ENCODE measurements at regions not wholly inside any gene's neighbourhood (a gene's known extent, or its start where the extent isn't known, plus 50 kb on each side); places are given as distances from the start of the nearest gene placed in this dataset.

DNA sequence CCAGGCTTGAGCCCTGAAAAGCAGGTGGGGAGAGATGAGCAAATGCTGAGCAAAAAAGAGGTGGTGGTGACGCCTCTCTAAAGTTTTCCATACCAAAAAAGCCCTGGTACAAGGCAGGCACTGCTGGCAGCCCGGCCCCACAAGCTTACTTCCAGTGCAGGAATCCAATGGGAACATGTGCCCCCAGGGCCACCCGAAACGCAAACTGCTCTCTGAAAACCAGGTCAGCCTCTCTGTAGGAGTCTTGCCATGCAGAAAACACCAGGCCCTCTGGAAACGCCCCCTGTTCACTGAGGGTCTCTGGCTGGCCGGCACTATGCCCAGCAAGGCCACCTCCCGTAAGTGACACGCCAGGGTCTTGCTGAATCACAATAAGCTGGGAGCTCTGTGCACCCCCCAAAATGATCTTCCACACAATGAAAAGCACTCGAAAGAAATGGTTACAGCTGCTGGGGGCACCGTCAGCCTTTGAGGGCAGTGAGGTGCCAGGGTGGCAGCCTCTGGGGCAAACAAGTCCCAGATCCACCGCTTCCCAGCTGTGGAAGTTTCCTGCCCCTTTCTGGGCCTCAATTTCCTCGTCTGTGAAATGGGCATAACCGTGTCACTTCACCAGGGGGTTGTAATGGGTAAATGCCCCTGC is 170.5 kb downstream of the TOMM20 start (continued):
- TF ChIP-seq, protein P1, sequence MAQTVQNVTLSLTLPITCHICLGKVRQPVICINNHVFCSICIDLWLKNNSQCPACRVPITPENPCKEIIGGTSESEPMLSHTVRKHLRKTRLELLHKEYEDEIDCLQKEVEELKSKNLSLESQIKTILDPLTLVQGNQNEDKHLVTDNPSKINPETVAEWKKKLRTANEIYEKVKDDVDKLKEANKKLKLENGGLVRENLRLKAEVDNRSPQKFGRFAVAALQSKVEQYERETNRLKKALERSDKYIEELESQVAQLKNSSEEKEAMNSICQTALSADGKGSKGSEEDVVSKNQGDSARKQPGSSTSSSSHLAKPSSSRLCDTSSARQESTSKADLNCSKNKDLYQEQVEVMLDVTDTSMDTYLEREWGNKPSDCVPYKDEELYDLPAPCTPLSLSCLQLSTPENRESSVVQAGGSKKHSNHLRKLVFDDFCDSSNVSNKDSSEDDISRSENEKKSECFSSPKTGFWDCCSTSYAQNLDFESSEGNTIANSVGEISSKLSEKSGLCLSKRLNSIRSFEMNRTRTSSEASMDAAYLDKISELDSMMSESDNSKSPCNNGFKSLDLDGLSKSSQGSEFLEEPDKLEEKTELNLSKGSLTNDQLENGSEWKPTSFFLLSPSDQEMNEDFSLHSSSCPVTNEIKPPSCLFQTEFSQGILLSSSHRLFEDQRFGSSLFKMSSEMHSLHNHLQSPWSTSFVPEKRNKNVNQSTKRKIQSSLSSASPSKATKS (CRISPR knock-in tag; IDR thresholded peaks at IDR 0.05), result no peak
- no peak for TF ChIP-seq MBNL3 (CRISPR knock-in tag; conservative IDR thresholded peaks at IDR 0.05)
- TF ChIP-seq SMC3 (IDR thresholded peaks at IDR 0.05; ENCODE audit: low read length), result no peak
- no peak for TF ChIP-seq ATAD3A (CRISPR knock-in tag; IDR thresholded peaks at IDR 0.05)
- no peak for TF ChIP-seq NR2C2 (CRISPR knock-in tag; IDR thresholded peaks at IDR 0.05; ENCODE audit: borderline replicate concordance)
- TF ChIP-seq TCF7 (IDR thresholded peaks at IDR 0.05; ENCODE audit: low read depth), result no peak
- TF ChIP-seq SNAPC2 (CRISPR knock-in tag; IDR thresholded peaks at IDR 0.05), result no peak
- TF ChIP-seq, protein P2, sequence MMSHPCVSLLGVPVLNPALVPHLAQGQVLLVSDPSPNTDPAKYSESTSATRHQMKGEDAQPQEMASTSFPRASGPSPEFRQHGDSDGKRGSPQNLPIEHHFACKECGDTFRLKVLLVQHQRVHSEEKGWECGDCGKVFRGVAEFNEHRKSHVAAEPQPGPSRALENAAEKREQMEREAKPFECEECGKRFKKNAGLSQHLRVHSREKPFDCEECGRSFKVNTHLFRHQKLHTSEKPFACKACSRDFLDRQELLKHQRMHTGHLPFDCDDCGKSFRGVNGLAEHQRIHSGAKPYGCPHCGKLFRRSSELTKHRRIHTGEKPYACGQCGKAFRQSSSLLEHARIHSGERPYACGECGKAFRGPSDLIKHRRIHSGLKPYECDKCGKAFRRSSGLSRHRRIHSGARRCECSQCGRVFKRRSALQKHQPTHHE (CRISPR knock-in tag; IDR thresholded peaks at IDR 0.05; ENCODE audit: borderline replicate concordance), result 0 out of 2 replicates have a peak, but pooled peaks have one; percentile 11
- TF ChIP-seq ZNF850 (CRISPR knock-in tag; conservative IDR thresholded peaks at IDR 0.05), result no peak
- TF ChIP-seq ZNF33A (CRISPR knock-in tag; IDR thresholded peaks at IDR 0.05; ENCODE audit: borderline replicate concordance), result 0 out of 2 replicates have a peak, but pooled peaks have one; percentile 30
- no peak; the same call in 1 of the 2 replicates for TF ChIP-seq NKX3-1 (CRISPR knock-in tag; IDR thresholded peaks at IDR 0.05)
- TF ChIP-seq, protein P3, sequence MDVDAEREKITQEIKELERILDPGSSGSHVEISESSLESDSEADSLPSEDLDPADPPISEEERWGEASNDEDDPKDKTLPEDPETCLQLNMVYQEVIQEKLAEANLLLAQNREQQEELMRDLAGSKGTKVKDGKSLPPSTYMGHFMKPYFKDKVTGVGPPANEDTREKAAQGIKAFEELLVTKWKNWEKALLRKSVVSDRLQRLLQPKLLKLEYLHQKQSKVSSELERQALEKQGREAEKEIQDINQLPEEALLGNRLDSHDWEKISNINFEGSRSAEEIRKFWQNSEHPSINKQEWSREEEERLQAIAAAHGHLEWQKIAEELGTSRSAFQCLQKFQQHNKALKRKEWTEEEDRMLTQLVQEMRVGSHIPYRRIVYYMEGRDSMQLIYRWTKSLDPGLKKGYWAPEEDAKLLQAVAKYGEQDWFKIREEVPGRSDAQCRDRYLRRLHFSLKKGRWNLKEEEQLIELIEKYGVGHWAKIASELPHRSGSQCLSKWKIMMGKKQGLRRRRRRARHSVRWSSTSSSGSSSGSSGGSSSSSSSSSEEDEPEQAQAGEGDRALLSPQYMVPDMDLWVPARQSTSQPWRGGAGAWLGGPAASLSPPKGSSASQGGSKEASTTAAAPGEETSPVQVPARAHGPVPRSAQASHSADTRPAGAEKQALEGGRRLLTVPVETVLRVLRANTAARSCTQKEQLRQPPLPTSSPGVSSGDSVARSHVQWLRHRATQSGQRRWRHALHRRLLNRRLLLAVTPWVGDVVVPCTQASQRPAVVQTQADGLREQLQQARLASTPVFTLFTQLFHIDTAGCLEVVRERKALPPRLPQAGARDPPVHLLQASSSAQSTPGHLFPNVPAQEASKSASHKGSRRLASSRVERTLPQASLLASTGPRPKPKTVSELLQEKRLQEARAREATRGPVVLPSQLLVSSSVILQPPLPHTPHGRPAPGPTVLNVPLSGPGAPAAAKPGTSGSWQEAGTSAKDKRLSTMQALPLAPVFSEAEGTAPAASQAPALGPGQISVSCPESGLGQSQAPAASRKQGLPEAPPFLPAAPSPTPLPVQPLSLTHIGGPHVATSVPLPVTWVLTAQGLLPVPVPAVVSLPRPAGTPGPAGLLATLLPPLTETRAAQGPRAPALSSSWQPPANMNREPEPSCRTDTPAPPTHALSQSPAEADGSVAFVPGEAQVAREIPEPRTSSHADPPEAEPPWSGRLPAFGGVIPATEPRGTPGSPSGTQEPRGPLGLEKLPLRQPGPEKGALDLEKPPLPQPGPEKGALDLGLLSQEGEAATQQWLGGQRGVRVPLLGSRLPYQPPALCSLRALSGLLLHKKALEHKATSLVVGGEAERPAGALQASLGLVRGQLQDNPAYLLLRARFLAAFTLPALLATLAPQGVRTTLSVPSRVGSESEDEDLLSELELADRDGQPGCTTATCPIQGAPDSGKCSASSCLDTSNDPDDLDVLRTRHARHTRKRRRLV (CRISPR knock-in tag; IDR thresholded peaks at IDR 0.05), result peak; percentile 65; the same call in 1 of the 2 replicates
- TF ChIP-seq AHR (CRISPR knock-in tag; IDR thresholded peaks at IDR 0.05), result no peak
- no peak for TF ChIP-seq NFRKB (IDR thresholded peaks at IDR 0.05)
- peak; percentile 40; the same call in 1 of the 2 replicates for TF ChIP-seq ETV6 (CRISPR knock-in tag; conservative IDR thresholded peaks at IDR 0.05)
- no peak for TF ChIP-seq ZFAT (CRISPR knock-in tag; conservative IDR thresholded peaks at IDR 0.05)
- 0 out of 2 replicates have a peak, but pooled peaks have one; percentile 8 for TF ChIP-seq NRL (CRISPR knock-in tag; IDR thresholded peaks at IDR 0.05; ENCODE audit: borderline replicate concordance)
- TF ChIP-seq, protein P4, sequence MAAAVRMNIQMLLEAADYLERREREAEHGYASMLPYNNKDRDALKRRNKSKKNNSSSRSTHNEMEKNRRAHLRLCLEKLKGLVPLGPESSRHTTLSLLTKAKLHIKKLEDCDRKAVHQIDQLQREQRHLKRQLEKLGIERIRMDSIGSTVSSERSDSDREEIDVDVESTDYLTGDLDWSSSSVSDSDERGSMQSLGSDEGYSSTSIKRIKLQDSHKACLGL (CRISPR knock-in tag; IDR thresholded peaks at IDR 0.05), result 0 out of 2 replicates have a peak, but pooled peaks have one; percentile 13
- 0 out of 2 replicates have a peak, but pooled peaks have one; percentile 18 for TF ChIP-seq ZNF441 (CRISPR knock-in tag; IDR thresholded peaks at IDR 0.05; ENCODE audit: borderline replicate concordance)
- peak; percentile 70 for TF ChIP-seq SP4 (CRISPR knock-in tag; IDR thresholded peaks at IDR 0.05)
- no peak for TF ChIP-seq NFE2 (CRISPR knock-in tag; IDR thresholded peaks at IDR 0.05)
- no peak for TF ChIP-seq ZBTB42 (CRISPR knock-in tag; IDR thresholded peaks at IDR 0.05)
